GM18508 (cell line): ENCODE measurements at regions not wholly inside any gene's neighbourhood (a gene's known extent, or its start where the extent isn't known, plus 50 kb on each side); places are given as distances from the start of the nearest gene placed in this dataset.

Source experiments
- ATAC-seq: cut with Tn5 transposase; IDR thresholded peaks from one replicate; pipeline ENCODE4 v1.9.1; 2021; ENCODE audit warnings: moderate number of reproducible peaks; ENCODE audit not compliant: insufficient read depth, unreplicated experiment

GRCh38 chr5:4927097-4927496, 213.0 kb upstream of the ADAMTS16 start:
- no peak for ATAC-seq

- no peak for ATAC-seq
Measured at GRCh38 chr5:4928409-4928808, 211.7 kb upstream of the ADAMTS16 start.

GRCh38 chr5:4929092-4929655, 211.0 kb upstream of the ADAMTS16 start:
- ATAC-seq: no peak

GRCh38 chr5:4939042-4939781, 200.9 kb upstream of the ADAMTS16 start:
- no peak for ATAC-seq

GRCh38 chr5:4941161-4941560, 199.0 kb upstream of the ADAMTS16 start:
- no peak for ATAC-seq

GRCh38 chr5:4941957-4942830, 197.9 kb upstream of the ADAMTS16 start:
- ATAC-seq: no peak

- no peak for ATAC-seq
Measured at GRCh38 chr5:4942831-4943178, 197.3 kb upstream of the ADAMTS16 start.

GRCh38 chr5:4945296-4945695, 194.8 kb upstream of the ADAMTS16 start:
- ATAC-seq: no peak

- no peak for ATAC-seq
Measured at GRCh38 chr5:4947106-4947505, 193.0 kb upstream of the ADAMTS16 start.

GRCh38 chr5:4947893-4948536, 192.1 kb upstream of the ADAMTS16 start:
- ATAC-seq: no peak

- ATAC-seq: no peak
Measured at GRCh38 chr5:4949108-4949507, 191.0 kb upstream of the ADAMTS16 start.

GRCh38 chr5:4953576-4953975, 186.6 kb upstream of the ADAMTS16 start:
- ATAC-seq: no peak

- no peak for ATAC-seq
Measured at GRCh38 chr5:4954048-4954447, 186.1 kb upstream of the ADAMTS16 start.

- ATAC-seq: no peak
Measured at GRCh38 chr5:4963265-4963664, 176.9 kb upstream of the ADAMTS16 start.

GRCh38 chr5:4969351-4969750, 170.8 kb upstream of the ADAMTS16 start:
- ATAC-seq: no peak

GRCh38 chr5:4970171-4970570, 170.0 kb upstream of the ADAMTS16 start:
- no peak for ATAC-seq

- no peak for ATAC-seq
Measured at GRCh38 chr5:4976902-4977301, 163.2 kb upstream of the ADAMTS16 start.

GRCh38 chr5:4977416-4978110, 162.6 kb upstream of the ADAMTS16 start:
- no peak for ATAC-seq

GRCh38 chr5:4980201-4980600, 159.9 kb upstream of the ADAMTS16 start:
- no peak for ATAC-seq

- ATAC-seq: no peak
Measured at GRCh38 chr5:4981608-4982007, 158.5 kb upstream of the ADAMTS16 start.
